Stimulated activated effector memory CD8-positive, alpha-beta T cell treated with anti-CD3 and anti-CD28 coated beads, Interleukin-12 subunit alpha, Interleukin-12 subunit beta, amount 100 ng/mL, for 72 hours (primary cell): ENCODE measurements at regions not wholly inside any gene's neighbourhood (a gene's known extent, or its start where the extent isn't known, plus 50 kb on each side); places are given as distances from the start of the nearest gene placed in this dataset.

Source experiments
- ATAC-seq: fragments of 150-1000 bp; cut with Tn5 transposase; 2 replicates; pipeline ENCODE4 v1.10.0; 2021
- DNase-seq, 2 donors: peaks; one replicate each; pipeline ENCODE4 v3.0.0; 2021 to 2022; ENCODE audit warnings: low spot score in 2 of 2
- H3K27ac Mint-ChIP-seq: one replicate; pipeline ENCODE4 v1.8.0; 2022; ENCODE audit warnings: mild to moderate bottlenecking, mixed read lengths
- H3K36me3 Mint-ChIP-seq: one replicate; pipeline ENCODE4 v1.8.0; 2022; ENCODE audit warnings: mild to moderate bottlenecking, mixed read lengths
- H3K4me1 Mint-ChIP-seq: one replicate; pipeline ENCODE4 v1.8.0; 2022; ENCODE audit warnings: mixed read lengths
- H3K4me3 Mint-ChIP-seq: one replicate; pipeline ENCODE4 v1.8.0; 2022; ENCODE audit warnings: mild to moderate bottlenecking, mixed read lengths
- H3K9me3 Mint-ChIP-seq: one replicate; pipeline ENCODE4 v1.8.0; 2022; ENCODE audit warnings: mixed read lengths

GRCh38 chr2:18701546-18701945, 112.2 kb upstream of the NT5C1B start:
- Mint-ChIP-seq H3K36me3 (no peaks in the 10 kb centered on the region), H3K27ac (no peak overlapping the region), H3K4me3 (no peak overlapping the region), H3K9me3 (peaks cover 4% of the 10 kb centered on the region), H3K4me1 (no peaks in the 10 kb centered on the region)
- no peak for DNase-seq
- no peak for ATAC-seq

GRCh38 chr2:18690342-18690741, 101.0 kb upstream of the NT5C1B start:
- H3K4me3 Mint-ChIP-seq: no peak overlapping the region
- peaks cover 5% of the 10 kb centered on the region for H3K9me3 Mint-ChIP-seq
- DNase-seq (no peak), ATAC-seq (no peak)
- H3K36me3 Mint-ChIP-seq: no peaks in the 10 kb centered on the region
- no peak overlapping the region for H3K27ac Mint-ChIP-seq
- no peaks in the 10 kb centered on the region for H3K4me1 Mint-ChIP-seq

GRCh38 chr2:18684206-18685038, 95.1 kb upstream of the NT5C1B start:
- no peak overlapping the region for H3K27ac Mint-ChIP-seq
- no peak for ATAC-seq
- H3K9me3 Mint-ChIP-seq: no peaks in the 10 kb centered on the region
- H3K4me3 Mint-ChIP-seq: no peak overlapping the region
- H3K36me3 Mint-ChIP-seq: no peaks in the 10 kb centered on the region
- DNase-seq: no peak
- H3K4me1 Mint-ChIP-seq: no peaks in the 10 kb centered on the region

GRCh38 chr2:18682681-18683080, 93.3 kb upstream of the NT5C1B start:
- no peaks in the 10 kb centered on the region for H3K9me3 Mint-ChIP-seq
- no peak for ATAC-seq
- DNase-seq: no peak
- H3K36me3 Mint-ChIP-seq: no peaks in the 10 kb centered on the region
- no peak overlapping the region for H3K27ac Mint-ChIP-seq
- no peaks in the 10 kb centered on the region for H3K4me1 Mint-ChIP-seq
- no peak overlapping the region for H3K4me3 Mint-ChIP-seq

GRCh38 chr2:18677280-18677679, 87.9 kb upstream of the NT5C1B start:
- Mint-ChIP-seq H3K4me3 (no peak overlapping the region), H3K4me1 (no peaks in the 10 kb centered on the region), H3K9me3 (peaks cover 13% of the 10 kb centered on the region), H3K36me3 (no peaks in the 10 kb centered on the region), H3K27ac (no peak overlapping the region)
- DNase-seq: no peak
- ATAC-seq: no peak

GRCh38 chr2:18674309-18674708, 84.9 kb upstream of the NT5C1B start:
- no peak overlapping the region for H3K4me3 Mint-ChIP-seq
- no peaks in the 10 kb centered on the region for H3K36me3 Mint-ChIP-seq
- no peaks in the 10 kb centered on the region for H3K4me1 Mint-ChIP-seq
- H3K9me3 Mint-ChIP-seq: peaks cover 13% of the 10 kb centered on the region
- DNase-seq (no peak), ATAC-seq (no peak)
- no peak overlapping the region for H3K27ac Mint-ChIP-seq

- H3K4me3 Mint-ChIP-seq: no peak overlapping the region
- H3K27ac Mint-ChIP-seq: no peak overlapping the region
- peaks cover 16% of the 10 kb centered on the region for H3K9me3 Mint-ChIP-seq
- no peaks in the 10 kb centered on the region for H3K36me3 Mint-ChIP-seq
- ATAC-seq (no peak), DNase-seq (no peak)
- H3K4me1 Mint-ChIP-seq: no peaks in the 10 kb centered on the region
Observed at GRCh38 chr2:18671363-18671762, 82.0 kb upstream of the NT5C1B start.

- Mint-ChIP-seq H3K9me3 (peaks cover 4% of the 10 kb centered on the region), H3K27ac (no peak overlapping the region), H3K36me3 (no peaks in the 10 kb centered on the region), H3K4me1 (no peaks in the 10 kb centered on the region), H3K4me3 (no peak overlapping the region)
- ATAC-seq (no peak), DNase-seq (no peak)
Observed at GRCh38 chr2:18668221-18668620, 78.9 kb upstream of the NT5C1B start.

- DNase-seq (no peak), ATAC-seq (no peak)
- Mint-ChIP-seq H3K36me3 (no peaks in the 10 kb centered on the region), H3K4me1 (no peaks in the 10 kb centered on the region), H3K4me3 (no peak overlapping the region), H3K9me3 (peaks cover 3% of the 10 kb centered on the region), H3K27ac (no peak overlapping the region)
Observed at GRCh38 chr2:18664421-18664820, 75.1 kb upstream of the NT5C1B start.

- DNase-seq: no peak
- Mint-ChIP-seq H3K9me3 (peaks cover 3% of the 10 kb centered on the region), H3K36me3 (no peaks in the 10 kb centered on the region), H3K4me1 (no peaks in the 10 kb centered on the region), H3K27ac (no peak overlapping the region), H3K4me3 (no peak overlapping the region)
- ATAC-seq: no peak
Observed at GRCh38 chr2:18663861-18664260, 74.5 kb upstream of the NT5C1B start.

- Mint-ChIP-seq H3K4me1 (no peaks in the 10 kb centered on the region), H3K4me3 (no peak overlapping the region), H3K9me3 (peaks cover 3% of the 10 kb centered on the region), H3K36me3 (no peaks in the 10 kb centered on the region), H3K27ac (no peak overlapping the region)
- DNase-seq (no peak), ATAC-seq (no peak)
Observed at GRCh38 chr2:18662689-18663088, 73.3 kb upstream of the NT5C1B start.

- H3K27ac Mint-ChIP-seq: no peak overlapping the region
- no peaks in the 10 kb centered on the region for H3K4me1 Mint-ChIP-seq
- no peaks in the 10 kb centered on the region for H3K36me3 Mint-ChIP-seq
- H3K4me3 Mint-ChIP-seq: no peak overlapping the region
- DNase-seq: no peak
- no peak for ATAC-seq
- no peaks in the 10 kb centered on the region for H3K9me3 Mint-ChIP-seq
Observed at GRCh38 chr2:18659915-18660314, 70.5 kb upstream of the NT5C1B start.

- no peak for ATAC-seq
Observed at GRCh38 chr2:18656048-18656447, 66.7 kb upstream of the NT5C1B start.

GRCh38 chr2:18651842-18652774, 62.7 kb upstream of the NT5C1B start:
- Mint-ChIP-seq H3K36me3 (no peaks in the 10 kb centered on the region), H3K4me3 (no peak overlapping the region), H3K9me3 (no peaks in the 10 kb centered on the region), H3K27ac (no peak overlapping the region), H3K4me1 (no peaks in the 10 kb centered on the region)
- ATAC-seq (no peak), DNase-seq (no peak)

More at GRCh38 chr2:18656048-18656447, 66.7 kb upstream of the NT5C1B start:
- no peaks in the 10 kb centered on the region for H3K36me3 Mint-ChIP-seq
- H3K4me3 Mint-ChIP-seq: no peak overlapping the region
- H3K4me1 Mint-ChIP-seq: no peaks in the 10 kb centered on the region
- no peaks in the 10 kb centered on the region for H3K9me3 Mint-ChIP-seq
- no peak overlapping the region for H3K27ac Mint-ChIP-seq
- no peak for DNase-seq

- no peak for DNase-seq
- Mint-ChIP-seq H3K27ac (no peak overlapping the region), H3K9me3 (peaks cover 4% of the 10 kb centered on the region), H3K36me3 (no peaks in the 10 kb centered on the region), H3K4me3 (no peak overlapping the region), H3K4me1 (no peaks in the 10 kb centered on the region)
- ATAC-seq: no peak
Observed at GRCh38 chr2:18650221-18650620, 60.9 kb upstream of the NT5C1B start.
